OCI-LY7 (cell line): ENCODE measurements at regions not wholly inside any gene's neighbourhood (a gene's known extent, or its start where the extent isn't known, plus 50 kb on each side); places are given as distances from the start of the nearest gene placed in this dataset.

Experiments
- BruUV-seq: library from RNA; stranded (reverse); fragments of 400-500 nt; replicated peaks from 2 replicates; lab custom pipeline; 2021; lab: Mats Ljungman, UMichigan
- CTCF ChIA-PET: fragments of 300-600 bp; sonication (Branson Sonifier 250); formaldehyde crosslinking; loops from one replicate; lab custom pipeline; 2022; ENCODE audit warnings: antibody characterized with exemption; ENCODE audit not compliant: unreplicated experiment; lab: Charles Lee
- POLR2A ChIA-PET: fragments of 300-600 bp; sonication (Branson Sonifier 250); formaldehyde crosslinking; loops from one replicate; lab custom pipeline; 2022; ENCODE audit warnings: antibody characterized with exemption; lab: Charles Lee
- DNase-seq: peaks from one replicate; pipeline ENCODE4 v3.0.0-alpha.2; 2015; ENCODE audit warnings: low spot score
- H2AFZ ChIP-seq: fragments of 200-600 bp; sonication (generic), shearing (Covaris generic); 2 replicates; pipeline ENCODE4 v1.6.1; 2014; ENCODE audit warnings: mild to moderate bottlenecking, antibody characterized with exemption, low read length, moderate library complexity
- H3K27ac ChIP-seq: fragments of 200-600 bp; sonication (generic); 2 replicates; pipeline ENCODE4 v1.5.1; 2014; ENCODE audit warnings: mixed run types, low read depth, mild to moderate bottlenecking, moderate library complexity, low read length, inconsistent platforms; ENCODE audit not compliant: poor library complexity, severe bottlenecking
- H3K36me3 ChIP-seq: fragments of 200-600 bp; sonication (generic); 2 replicates; pipeline ENCODE4 v1.6.1; 2014; ENCODE audit warnings: mild to moderate bottlenecking, antibody characterized with exemption, low read length, moderate library complexity, mixed read lengths; ENCODE audit not compliant: insufficient read depth
- H3K4me1 ChIP-seq: fragments of 200-600 bp; sonication (generic); 2 replicates; pipeline ENCODE4 v1.5.1; 2014; ENCODE audit warnings: mild to moderate bottlenecking, low read length; ENCODE audit not compliant: insufficient read depth, poor library complexity, severe bottlenecking
- H3K4me2 ChIP-seq: fragments of 200-600 bp; sonication (generic); 2 replicates; pipeline ENCODE4 v1.6.1; 2014; ENCODE audit warnings: mild to moderate bottlenecking, low read length
- H3K4me3 ChIP-seq: fragments of 200-600 bp; sonication (generic); 2 replicates; pipeline ENCODE4 v1.5.1; 2014; ENCODE audit warnings: mild to moderate bottlenecking, low read depth, low read length; ENCODE audit not compliant: poor library complexity, severe bottlenecking
- H3K79me2 ChIP-seq: fragments of 200-600 bp; sonication (generic); 2 replicates; pipeline ENCODE4 v1.6.1; 2016; ENCODE audit warnings: low read depth, mild to moderate bottlenecking, low read length, moderate library complexity, mixed read lengths; ENCODE audit not compliant: insufficient read depth
- H3K9me2 ChIP-seq: fragments of 200-600 bp; sonication (generic); 2 replicates; pipeline ENCODE4 v1.6.1; 2016; ENCODE audit warnings: mild to moderate bottlenecking, low read length, mixed read lengths; ENCODE audit not compliant: insufficient read depth
- H3K9me3 ChIP-seq: fragments of 200-600 bp; sonication (generic); 2 replicates; pipeline ENCODE4 v1.6.1; 2014; ENCODE audit warnings: mild to moderate bottlenecking, mixed run types, low read length, mixed read lengths
- H4K20me1 ChIP-seq: fragments of 200-600 bp; sonication (generic); 2 replicates; pipeline ENCODE4 v1.6.1; 2014; ENCODE audit warnings: mild to moderate bottlenecking, antibody characterized with exemption, low read length, moderate library complexity, mixed read lengths; ENCODE audit not compliant: insufficient read depth
- CTCF ChIP-seq: fragments of 200-600 bp; sonication (generic); conservative IDR thresholded peaks from 2 replicates; pipeline ENCODE4 v1.5.1; 2014; ENCODE audit warnings: mild to moderate bottlenecking, antibody characterized with exemption, low read length, moderate library complexity, mixed read lengths
- EZH2phosphoT487 ChIP-seq: fragments of 200-600 bp; sonication (generic); IDR thresholded peaks from 2 replicates; pipeline ENCODE4 v1.6.1; 2018; ENCODE audit warnings: low read depth, borderline replicate concordance, mild to moderate bottlenecking, mixed run types, antibody characterized with exemption, low read length, moderate library complexity, mixed read lengths
- intact Hi-C: fragments of 100-400 bp; cut with micrococcal nuclease; formaldehyde crosslinking; loops from one replicate; pipeline ENCODE4 v1.10.0; 2022; ENCODE audit not compliant: unreplicated experiment

GRCh38 chrX:25279510-25279909 lies 263.7 kb upstream of the ARX start:
- DNase-seq: no peak
- H4K20me1 ChIP-seq: no peaks in the 10 kb centered on the region
- ChIA-PET CTCF (no interaction called here), POLR2A (interaction anchor here (1.5 kb wide), 1 partner anchor 25 kb away, joined by 5 read pairs; no protein-coding TSS in a partner anchor)
- no peak overlapping the region for H3K27ac ChIP-seq
- H3K9me2 ChIP-seq: no peaks in the 10 kb centered on the region
- TF ChIP-seq EZH2phosphoT487 (no peak), CTCF (no peak)
- H3K36me3 ChIP-seq: no peaks in the 10 kb centered on the region
- no peak overlapping the region for H3K4me2 ChIP-seq
- H3K4me3 ChIP-seq: no peak overlapping the region
- intact Hi-C loops: no loop called here
- H3K79me2 ChIP-seq: no peaks in the 10 kb centered on the region
- H3K4me1 ChIP-seq: no peaks in the 10 kb centered on the region
- H2AFZ ChIP-seq: no peak overlapping the region
- BruUV-seq: no TSS peak
- no peaks in the 10 kb centered on the region for H3K9me3 ChIP-seq

GRCh38 chrX:25278341-25278740 lies 262.6 kb upstream of the ARX start:
- Histone ChIP-seq H3K4me1 (no peaks in the 10 kb centered on the region), H3K27ac (no peak overlapping the region), H3K4me2 (no peak overlapping the region), H3K9me3 (no peaks in the 10 kb centered on the region), H2AFZ (no peak overlapping the region), H3K36me3 (no peaks in the 10 kb centered on the region), H3K4me3 (no peak overlapping the region), H4K20me1 (no peaks in the 10 kb centered on the region), H3K79me2 (no peaks in the 10 kb centered on the region), H3K9me2 (no peaks in the 10 kb centered on the region)
- DNase-seq: no peak
- CTCF ChIA-PET: no interaction called here
- no peak for TF ChIP-seq EZH2phosphoT487
- TF ChIP-seq CTCF: no peak
- BruUV-seq: no TSS peak
- POLR2A ChIA-PET: no interaction called here
- intact Hi-C loops: no loop called here

GRCh38 chrX:25277574-25277973 lies 261.8 kb upstream of the ARX start:
- Histone ChIP-seq H3K27ac (no peak overlapping the region), H2AFZ (no peak overlapping the region), H3K36me3 (no peaks in the 10 kb centered on the region), H4K20me1 (no peaks in the 10 kb centered on the region), H3K4me2 (no peak overlapping the region), H3K4me3 (no peak overlapping the region), H3K9me2 (no peaks in the 10 kb centered on the region), H3K79me2 (no peaks in the 10 kb centered on the region), H3K9me3 (no peaks in the 10 kb centered on the region), H3K4me1 (no peaks in the 10 kb centered on the region)
- CTCF ChIA-PET: no interaction called here
- BruUV-seq: no TSS peak
- TF ChIP-seq CTCF (no peak), EZH2phosphoT487 (no peak)
- no peak for DNase-seq
- intact Hi-C loops: no loop called here
- POLR2A ChIA-PET: no interaction called here
